ENCODE measurements at regions not wholly inside any gene's neighbourhood (a gene's known extent, or its start where the extent isn't known, plus 50 kb on each side); places are given as distances from the start of the nearest gene placed in this dataset.

GRCh38 chr21:35923971-35924370 is 136.4 kb downstream of the SETD4 start:
- TF ChIP-seq POLR2A (IDR thresholded peaks at IDR 0.05; ENCODE audit: low read length) (no peak), GATA1 (IDR thresholded peaks at IDR 0.05; ENCODE audit: low read depth, low read length) (no peak)

Data from erythroblast (primary cell).